Fibroblast of lung (primary cell): ENCODE measurements at regions not wholly inside any gene's neighbourhood (a gene's known extent, or its start where the extent isn't known, plus 50 kb on each side); places are given as distances from the start of the nearest gene placed in this dataset.

Experiments used
- DNase-seq, 2 donors: peaks; one replicate each; pipeline versions ENCODE4 v3.0.0 to v3.0.0-alpha.2; 2010; ENCODE audit warnings: low read depth in 2 of 2
- H2AFZ ChIP-seq: 2 replicates; pipeline ENCODE4 v1.5.1; 2012; ENCODE audit warnings: low read length, control low read depth, inconsistent platforms
- H3K27ac ChIP-seq: 2 replicates; pipeline ENCODE4 v1.5.1; 2011; ENCODE audit warnings: low read length, control low read depth; ENCODE audit not compliant: insufficient read depth
- H3K27me3 ChIP-seq: 2 replicates; pipeline ENCODE4 v1.5.1; 2011; ENCODE audit warnings: mild to moderate bottlenecking, low read length; ENCODE audit not compliant: control insufficient read depth, insufficient read depth
- H3K36me3 ChIP-seq: 2 replicates; pipeline ENCODE4 v1.5.1; 2011; ENCODE audit warnings: low read length; ENCODE audit not compliant: control insufficient read depth, insufficient read depth
- H3K4me1 ChIP-seq: 2 replicates; pipeline ENCODE4 v1.5.1; 2011; ENCODE audit warnings: low read length; ENCODE audit not compliant: control insufficient read depth, insufficient read depth; ENCODE audit errors: extremely low read depth
- H3K4me2 ChIP-seq: 2 replicates; pipeline ENCODE4 v1.5.1; 2011; ENCODE audit warnings: low read length, control low read depth; ENCODE audit not compliant: insufficient read depth; ENCODE audit errors: extremely low read depth
- H3K4me3 ChIP-seq, 4 experiments: fragments of 200-600 bp in 1 of 4; sonication (generic) in 1 of 4; replicated peaks in 1 of 4; 2 replicates each; pipeline ENCODE4 v1.5.1; 2011 to 2016; ENCODE audit warnings: low read length in 4 of 4, low read depth in 3 of 4, mild to moderate bottlenecking in 3 of 4, control low read depth in 2 of 4, inconsistent platforms in 1 of 4, mixed read lengths in 1 of 4; ENCODE audit not compliant: insufficient read depth in 1 of 4; ENCODE audit errors: control extremely low read depth in 1 of 4
- H3K79me2 ChIP-seq: 2 replicates; pipeline ENCODE4 v1.5.1; 2012; ENCODE audit warnings: mild to moderate bottlenecking, low read length, inconsistent platforms; ENCODE audit not compliant: control insufficient read depth, insufficient read depth
- H3K9ac ChIP-seq: 2 replicates; pipeline ENCODE4 v1.5.1; 2011; ENCODE audit warnings: mild to moderate bottlenecking, low read length, control low read depth; ENCODE audit not compliant: insufficient read depth
- H3K9me3 ChIP-seq: 2 replicates; pipeline ENCODE4 v1.5.1; 2012; ENCODE audit warnings: low read depth, low read length; ENCODE audit not compliant: control insufficient read depth, insufficient read depth
- H4K20me1 ChIP-seq: 2 replicates; pipeline ENCODE4 v1.5.1; 2011; ENCODE audit warnings: low read length; ENCODE audit not compliant: control insufficient read depth, insufficient read depth; ENCODE audit errors: extremely low read depth
- CTCF ChIP-seq, 2 donors: IDR thresholded peaks in 1 of 2; conservative IDR thresholded peaks in 1 of 2; 1 replicate in 1 of 2; 2 replicates in 1 of 2; pipeline ENCODE4 v1.5.1; 2011 to 2012; ENCODE audit warnings: low read length in 2 of 2, control low read depth in 1 of 2, inconsistent platforms in 1 of 2, low read depth in 1 of 2, mild to moderate bottlenecking in 1 of 2
- EZH2 ChIP-seq: IDR thresholded peaks from 2 replicates; pipeline ENCODE4 v1.5.1; 2012; ENCODE audit warnings: low read length, control low read depth, mild to moderate bottlenecking; ENCODE audit errors: missing control alignments

GRCh38 chr3:146903927-146904326 lies 298.8 kb upstream of the PLSCR5 start:
- Histone ChIP-seq H3K4me1 (no peaks in the 10 kb centered on the region), H3K27me3 (no peaks in the 10 kb centered on the region), H3K4me3 (no peak overlapping the region), H2AFZ (no peak overlapping the region), H3K27ac (no peak overlapping the region), H3K9me3 (no peaks in the 10 kb centered on the region), H3K79me2 (no peaks in the 10 kb centered on the region), H4K20me1 (no peaks in the 10 kb centered on the region), H3K36me3 (no peaks in the 10 kb centered on the region), H3K4me2 (no peak overlapping the region), H3K9ac (no peak overlapping the region)
- TF ChIP-seq CTCF (conservative IDR thresholded peaks at IDR 0.05 in 1 of 2, IDR thresholded peaks at IDR 0.05 in 1 of 2; ENCODE audit: low read depth in 1 of 2, low read length in 2 of 2) (no peak), EZH2 (no peak)
- no peak for DNase-seq

- Histone ChIP-seq H3K4me1 (no peaks in the 10 kb centered on the region), H3K27ac (no peak overlapping the region), H2AFZ (no peak overlapping the region), H3K9ac (no peak overlapping the region), H4K20me1 (no peaks in the 10 kb centered on the region), H3K79me2 (no peaks in the 10 kb centered on the region), H3K27me3 (no peaks in the 10 kb centered on the region), H3K36me3 (no peaks in the 10 kb centered on the region), H3K4me2 (no peak overlapping the region), H3K9me3 (no peaks in the 10 kb centered on the region), H3K4me3 (no peak overlapping the region)
- TF ChIP-seq EZH2 (no peak), CTCF (conservative IDR thresholded peaks at IDR 0.05 in 1 of 2, IDR thresholded peaks at IDR 0.05 in 1 of 2; ENCODE audit: low read depth in 1 of 2, low read length in 2 of 2) (no peak)
- no peak for DNase-seq
Measured at GRCh38 chr3:146899171-146899570, 294.0 kb upstream of the PLSCR5 start.

- Histone ChIP-seq H3K4me2 (no peak overlapping the region), H3K27me3 (no peaks in the 10 kb centered on the region), H3K27ac (no peak overlapping the region), H4K20me1 (no peaks in the 10 kb centered on the region), H3K79me2 (no peaks in the 10 kb centered on the region), H3K4me1 (no peaks in the 10 kb centered on the region), H3K9me3 (no peaks in the 10 kb centered on the region), H3K4me3 (no peak overlapping the region), H2AFZ (no peak overlapping the region), H3K36me3 (no peaks in the 10 kb centered on the region), H3K9ac (no peak overlapping the region)
- DNase-seq, result no peak
- TF ChIP-seq CTCF (conservative IDR thresholded peaks at IDR 0.05 in 1 of 2, IDR thresholded peaks at IDR 0.05 in 1 of 2; ENCODE audit: low read depth in 1 of 2, low read length in 2 of 2) (no peak), EZH2 (no peak)
Measured at GRCh38 chr3:146896711-146897110, 291.6 kb upstream of the PLSCR5 start.
